CD4-positive, alpha-beta T cell treated with Interleukin-6 for 4 hours (primary cell): ENCODE measurements at regions not wholly inside any gene's neighbourhood (a gene's known extent, or its start where the extent isn't known, plus 50 kb on each side); places are given as distances from the start of the nearest gene placed in this dataset.

Source experiments
- DNase-seq: peaks from one replicate; pipeline ENCODE4 v3.0.0-alpha.2; 2020; ENCODE audit warnings: mixed read lengths

GRCh38 chr10:105971460-105971859 is 1193.0 kb downstream of the SORCS1 start:
- DNase-seq, result no peak

- no peak for DNase-seq
Observed at GRCh38 chr10:105969884-105970377, 1194.6 kb downstream of the SORCS1 start.

- DNase-seq, result no peak
Observed at GRCh38 chr10:105968666-105969065, 1195.8 kb downstream of the SORCS1 start.

- DNase-seq, result no peak
Observed at GRCh38 chr10:105967256-105967655, 1197.2 kb downstream of the SORCS1 start.

- no peak for DNase-seq
Observed at GRCh38 chr10:105965141-105965540, 1199.4 kb downstream of the SORCS1 start.

GRCh38 chr10:105964009-105964408 is 1200.5 kb downstream of the SORCS1 start:
- DNase-seq, result no peak

- DNase-seq, result no peak
Observed at GRCh38 chr10:105963334-105963884, 1201.1 kb downstream of the SORCS1 start.

- no peak for DNase-seq
Observed at GRCh38 chr10:105956550-105956949, 1208.0 kb downstream of the SORCS1 start.

GRCh38 chr10:105953861-105954260 is 1210.6 kb downstream of the SORCS1 start:
- no peak for DNase-seq

- DNase-seq, result no peak
Observed at GRCh38 chr10:105953056-105953455, 1211.5 kb downstream of the SORCS1 start.

- DNase-seq, result no peak
Observed at GRCh38 chr10:105952153-105952552, 1212.4 kb downstream of the SORCS1 start.

GRCh38 chr10:105950410-105950809 is 1214.1 kb downstream of the SORCS1 start:
- peak; percentile 22 for DNase-seq

- DNase-seq, result no peak
Observed at GRCh38 chr10:105949721-105950120, 1214.8 kb downstream of the SORCS1 start.

- DNase-seq, result no peak
Observed at GRCh38 chr10:105925045-105925785, 1239.3 kb downstream of the SORCS1 start.

- no peak for DNase-seq
Observed at GRCh38 chr10:105921348-105921747, 1243.2 kb downstream of the SORCS1 start.

GRCh38 chr10:105914432-105914831 is 1250.1 kb downstream of the SORCS1 start:
- no peak for DNase-seq

- no peak for DNase-seq
Observed at GRCh38 chr10:105908701-105909100, 1255.8 kb downstream of the SORCS1 start.

GRCh38 chr10:105885495-105885894 is 1244.4 kb downstream of the SORCS3 start:
- no peak for DNase-seq

GRCh38 chr10:105879401-105879800 is 1238.3 kb downstream of the SORCS3 start:
- no peak for DNase-seq

- DNase-seq, result no peak
Observed at GRCh38 chr10:105875050-105875449, 1234.0 kb downstream of the SORCS3 start.

GRCh38 chr10:105872665-105873064 is 1231.6 kb downstream of the SORCS3 start:
- DNase-seq, result no peak

- no peak for DNase-seq
Observed at GRCh38 chr10:105868935-105869334, 1227.8 kb downstream of the SORCS3 start.

- no peak for DNase-seq
Observed at GRCh38 chr10:105864854-105865253, 1223.8 kb downstream of the SORCS3 start.
